GM18508 (cell line): ENCODE measurements at regions not wholly inside any gene's neighbourhood (a gene's known extent, or its start where the extent isn't known, plus 50 kb on each side); places are given as distances from the start of the nearest gene placed in this dataset.

ENCODE experiments used
- ATAC-seq: cut with Tn5 transposase; IDR thresholded peaks from one replicate; pipeline ENCODE4 v1.9.1; 2021; ENCODE audit warnings: moderate number of reproducible peaks; ENCODE audit not compliant: insufficient read depth, unreplicated experiment

GRCh38 chr1:81499487-81499886, 301.2 kb upstream of the ADGRL2 start:
- no peak for ATAC-seq

DNA sequence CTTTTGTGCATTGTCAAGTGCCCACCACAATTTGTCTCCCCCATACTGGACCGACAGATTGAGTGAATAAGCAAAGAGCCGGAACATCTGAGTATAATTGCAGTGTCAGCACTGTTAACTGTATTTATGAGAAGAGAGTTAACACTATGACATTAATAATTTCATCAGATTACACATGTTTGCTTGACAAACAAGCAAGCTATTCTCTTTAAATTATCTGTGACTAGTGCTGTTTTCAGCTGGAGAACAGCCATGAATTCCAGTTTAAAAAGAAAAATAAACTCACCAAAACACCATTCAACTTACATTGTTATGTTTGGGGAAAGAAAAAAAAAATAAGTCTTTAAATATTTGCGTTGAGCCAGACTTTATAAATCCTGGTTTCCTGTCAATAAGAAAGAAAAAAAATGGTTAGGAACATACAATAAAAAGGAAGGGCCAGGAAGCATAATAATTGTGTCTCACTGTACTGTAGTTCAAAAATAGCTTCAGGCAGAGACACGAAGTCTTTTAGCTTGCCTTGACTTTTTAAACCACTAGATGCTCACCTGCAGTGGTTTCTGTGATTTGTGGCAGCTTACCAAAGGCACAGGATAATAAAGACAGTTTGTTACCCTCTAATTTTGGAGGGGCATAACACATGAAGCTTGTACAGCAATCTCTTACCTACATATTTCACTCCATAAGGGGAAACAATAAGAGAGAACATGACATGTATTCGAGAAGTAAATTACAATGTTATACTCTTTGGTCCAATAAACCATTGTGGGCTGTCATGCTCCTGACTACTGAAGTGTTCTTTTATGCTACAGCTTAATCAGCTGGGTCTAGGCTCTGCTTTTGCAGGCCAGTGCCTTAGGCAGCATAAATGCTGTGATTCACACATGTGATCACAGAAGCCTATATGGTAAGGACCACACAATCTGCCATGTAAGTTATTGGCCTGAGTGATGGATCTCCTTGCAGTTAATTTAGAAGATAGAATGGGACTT, 302.0 kb upstream of the ADGRL2 start:
- no peak for ATAC-seq

DNA sequence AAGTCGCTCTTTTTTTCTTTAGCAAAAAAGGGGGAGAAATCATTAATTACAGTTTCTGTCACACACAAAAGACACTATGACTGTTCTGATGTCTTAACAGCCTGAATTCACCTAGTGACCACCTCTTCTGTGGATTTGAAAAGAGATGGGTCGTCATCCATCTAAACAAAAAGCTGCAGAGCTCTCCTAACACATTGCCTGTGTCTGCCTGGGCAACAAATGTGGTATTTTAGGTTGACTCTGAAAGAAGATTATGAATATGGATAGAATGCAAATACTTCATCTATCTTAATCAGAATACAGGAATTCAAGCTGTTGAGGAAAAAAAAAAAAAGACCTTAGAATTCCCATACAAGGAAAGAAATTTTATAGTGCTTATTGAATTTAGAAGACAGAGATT, 304.4 kb upstream of the ADGRL2 start:
- no peak for ATAC-seq

- ATAC-seq = no peak
These were observed 307.4 kb upstream of the ADGRL2 start for GRCh38 chr1:81493102-81493869.

GRCh38 chr1:81492628-81493027, 308.1 kb upstream of the ADGRL2 start:
- no peak for ATAC-seq

- no peak for ATAC-seq
These were observed 310.1 kb upstream of the ADGRL2 start for GRCh38 chr1:81490614-81491013.

DNA sequence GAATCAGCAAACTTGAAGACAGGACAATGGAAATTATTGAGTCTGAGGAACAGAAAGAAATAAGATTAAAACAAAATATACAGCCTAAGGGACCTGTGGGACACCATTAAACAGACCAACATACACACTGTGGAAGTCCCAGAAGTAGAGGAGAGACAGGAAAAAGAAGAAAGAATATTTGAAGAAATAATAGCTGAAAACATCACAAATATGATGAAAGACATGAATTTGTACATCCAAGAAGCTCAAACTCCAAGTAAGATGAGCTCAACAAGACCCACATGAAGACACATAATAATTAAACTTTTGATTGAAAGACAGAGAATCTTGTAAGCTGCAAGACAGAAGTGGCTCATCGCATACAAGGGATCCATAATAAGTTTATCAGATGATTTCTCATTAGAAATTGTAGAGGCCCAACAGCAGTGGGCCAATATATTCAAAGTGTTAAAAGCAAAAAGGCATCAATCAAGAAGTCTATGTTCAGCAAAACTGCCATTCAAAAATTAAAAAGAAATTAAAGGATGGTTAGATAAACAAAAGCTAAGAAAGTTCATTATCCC, 311.3 kb upstream of the ADGRL2 start:
- no peak for ATAC-seq

DNA sequence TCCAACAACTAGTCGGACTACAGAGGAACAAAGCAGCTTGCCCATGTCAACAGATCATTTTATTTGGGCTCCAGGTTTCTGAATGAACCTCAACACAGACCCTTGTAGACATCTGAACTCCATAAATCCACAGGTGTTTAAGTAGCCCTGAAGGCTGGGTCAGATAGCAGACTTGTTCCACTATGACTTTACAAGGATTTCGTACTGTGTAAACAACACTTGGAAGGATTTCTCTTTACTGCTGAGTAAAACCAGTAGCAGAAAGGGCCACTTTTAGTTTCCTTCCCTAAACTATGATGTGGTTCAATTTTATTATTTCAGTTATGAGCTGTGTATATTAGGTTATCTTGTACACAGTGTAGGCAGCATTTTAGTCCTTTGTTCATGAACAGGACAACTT, 316.4 kb upstream of the ADGRL2 start:
- ATAC-seq = no peak

GRCh38 chr1:81478219-81478618, 322.5 kb upstream of the ADGRL2 start:
- no peak for ATAC-seq

GRCh38 chr1:81477710-81478109, 323.0 kb upstream of the ADGRL2 start:
- ATAC-seq = no peak

- ATAC-seq = no peak
These were observed 328.3 kb upstream of the ADGRL2 start for GRCh38 chr1:81472387-81472786.

DNA sequence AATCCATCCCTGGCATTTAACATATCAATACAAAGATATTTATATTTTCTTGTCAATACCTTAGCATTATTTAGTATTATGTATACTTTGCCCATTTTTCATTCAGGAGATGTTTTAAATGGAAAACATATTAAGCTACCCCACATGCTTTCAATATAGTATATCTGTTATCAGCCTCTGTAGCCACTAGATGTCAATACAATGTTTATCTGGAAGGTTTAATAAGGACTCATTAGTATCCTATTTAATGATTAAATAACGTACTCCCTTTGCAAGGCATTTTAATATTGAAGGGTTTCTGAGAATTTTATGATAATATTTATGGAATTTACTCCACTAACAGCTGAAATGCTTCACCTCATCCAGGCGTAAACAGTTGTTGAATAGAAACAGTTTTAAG, 329.5 kb upstream of the ADGRL2 start:
- ATAC-seq = no peak

DNA sequence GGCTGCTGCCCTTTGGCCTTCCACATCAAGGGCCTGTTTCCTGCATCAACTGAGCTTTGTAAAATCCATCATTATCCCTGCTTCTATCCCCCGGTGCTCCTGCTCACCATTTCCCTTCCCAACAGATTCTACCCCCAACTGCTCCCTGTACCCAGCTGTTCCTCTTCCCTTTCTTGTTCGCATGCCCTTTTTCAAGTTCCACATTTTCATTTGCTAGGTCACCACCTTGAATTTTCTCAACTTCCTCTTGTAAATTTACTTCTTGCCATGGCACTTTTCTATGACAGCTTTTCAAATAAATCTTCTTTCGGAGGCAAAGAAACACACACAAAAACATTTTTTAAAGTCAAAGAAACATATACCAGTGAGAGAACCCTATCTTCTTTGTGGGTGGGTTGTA, 330.5 kb upstream of the ADGRL2 start:
- ATAC-seq = no peak

DNA sequence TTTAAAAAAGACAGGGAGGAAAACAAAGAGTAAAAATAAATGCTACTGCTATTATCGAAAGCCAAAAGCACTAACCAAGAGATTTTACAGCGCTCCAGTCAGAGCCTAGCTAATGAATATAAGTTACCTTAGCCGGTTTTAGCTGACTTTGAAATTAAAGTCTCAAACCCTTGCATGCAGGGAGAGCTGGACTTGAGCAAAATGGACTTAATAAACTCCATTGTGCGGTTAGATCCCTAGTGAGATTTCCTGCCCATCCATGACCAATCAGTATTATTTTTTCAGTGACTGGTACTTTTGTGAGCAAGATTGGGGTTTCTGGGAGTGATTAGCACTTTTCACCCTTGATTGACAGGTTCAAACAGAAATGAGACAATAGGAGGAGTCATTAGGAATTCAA, 333.4 kb upstream of the ADGRL2 start:
- ATAC-seq = no peak

DNA sequence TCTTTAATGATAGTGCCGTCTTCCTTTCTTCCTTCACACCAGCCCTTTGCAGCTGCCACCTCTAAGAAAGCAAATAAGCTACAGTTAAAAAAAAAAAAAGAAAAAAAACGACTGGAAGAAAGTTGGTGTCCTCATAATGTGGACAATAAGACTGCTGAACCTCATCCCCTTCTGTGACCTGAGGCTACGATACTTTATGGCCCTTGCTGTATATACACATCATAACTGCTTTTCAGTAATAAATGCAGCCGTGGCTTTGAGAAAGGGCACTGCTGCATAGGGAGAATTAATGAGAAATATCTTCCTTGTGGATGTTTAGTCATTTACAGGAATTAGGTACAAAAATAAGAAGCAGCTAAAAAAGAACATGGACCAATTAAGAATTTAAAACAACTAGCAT, 333.8 kb upstream of the ADGRL2 start:
- ATAC-seq = no peak

DNA sequence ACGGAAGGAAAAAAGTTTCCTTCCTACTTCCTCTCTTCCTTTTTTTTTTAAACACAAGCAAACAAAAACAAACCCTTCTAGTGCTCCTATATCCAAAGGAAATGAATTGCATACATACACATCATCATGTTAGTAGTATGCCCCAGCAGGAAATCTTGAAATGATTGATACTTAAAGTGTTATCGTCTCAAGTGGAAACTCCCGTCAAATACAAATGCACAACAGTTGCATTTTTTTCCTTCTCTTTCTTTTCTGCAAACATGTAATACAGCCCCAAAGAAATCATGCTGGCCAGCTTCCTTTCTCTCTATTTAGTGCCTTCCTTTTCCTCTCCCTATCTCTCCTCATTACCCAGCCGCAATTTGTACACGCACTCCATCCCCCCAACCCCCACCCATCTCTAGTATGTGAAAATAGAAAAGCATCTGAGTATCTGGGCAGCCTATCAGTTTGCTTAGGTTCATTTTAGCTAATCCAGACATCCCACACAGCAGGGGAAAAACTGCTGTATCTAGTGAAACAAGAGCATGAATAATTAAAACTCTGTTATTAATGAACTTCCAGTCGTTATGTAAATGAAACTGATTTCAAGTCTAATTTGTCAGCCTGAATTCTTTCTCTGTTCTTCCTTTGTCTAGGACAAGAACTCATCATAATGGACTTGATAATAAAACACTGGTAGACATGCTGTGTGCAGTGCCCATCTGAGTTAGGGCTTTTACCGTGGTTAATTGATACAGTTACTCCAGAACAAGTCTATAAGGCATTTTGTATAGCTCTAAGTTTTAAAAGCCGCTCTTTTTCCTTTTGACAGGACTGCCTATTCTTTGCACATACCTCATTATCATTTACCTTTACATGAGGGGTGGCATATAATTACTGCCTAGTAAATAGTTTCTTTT, 336.5 kb upstream of the ADGRL2 start:
- no peak for ATAC-seq

DNA sequence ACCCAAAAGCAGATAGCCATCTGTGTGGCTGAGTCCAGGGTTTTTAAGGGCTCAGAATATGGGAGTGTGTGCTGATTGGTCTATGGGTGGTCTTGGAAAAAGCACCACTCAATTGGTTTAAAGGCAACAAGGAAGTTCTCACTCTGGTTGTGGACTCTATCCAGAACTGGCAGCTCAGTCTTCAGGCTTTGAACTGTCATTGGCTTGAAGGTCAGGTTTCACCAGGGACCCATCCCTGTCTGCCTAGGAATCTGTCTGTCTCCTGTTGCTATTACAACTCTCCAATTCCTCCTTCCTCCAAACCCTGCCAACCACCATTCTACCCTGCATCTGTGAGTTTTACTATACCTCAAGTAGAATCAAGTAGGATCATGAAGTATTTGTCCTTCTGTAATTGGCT, 341.7 kb upstream of the ADGRL2 start:
- no peak for ATAC-seq

GRCh38 chr1:81458186-81458585, 342.5 kb upstream of the ADGRL2 start:
- ATAC-seq = no peak

- no peak for ATAC-seq
These were observed 345.3 kb upstream of the ADGRL2 start for GRCh38 chr1:81455481-81455880.

DNA sequence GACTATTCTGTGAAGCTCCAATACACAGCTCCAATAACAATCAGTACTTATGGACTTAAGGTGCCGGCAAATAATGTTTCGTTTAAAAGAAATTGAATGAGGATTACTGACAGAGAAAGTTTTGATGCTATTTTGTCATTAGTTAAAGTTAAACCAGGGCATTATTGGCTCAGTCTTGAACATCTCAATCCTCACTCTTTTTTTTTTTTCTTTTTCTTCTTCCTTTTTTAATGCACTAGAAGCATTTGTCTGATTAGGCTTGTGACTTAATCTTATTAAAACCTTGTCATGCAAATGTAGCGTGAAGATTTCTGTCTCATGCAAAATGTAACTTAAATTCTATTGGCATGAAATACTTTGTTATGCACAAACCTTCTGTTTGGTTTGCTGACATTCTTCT, 346.8 kb upstream of the ADGRL2 start:
- ATAC-seq = no peak
